Stimulated activated CD4-positive, alpha-beta T cell treated with anti-CD3 and anti-CD28 coated beads, Interleukin-1b, Interleukin-23, amount 100 ng/mL, for 48 hours (primary cell): ENCODE measurements at regions not wholly inside any gene's neighbourhood (a gene's known extent, or its start where the extent isn't known, plus 50 kb on each side); places are given as distances from the start of the nearest gene placed in this dataset.

Source experiments
- DNase-seq: peaks from one replicate; pipeline ENCODE4 v3.0.0-alpha.2; 2020

DNA sequence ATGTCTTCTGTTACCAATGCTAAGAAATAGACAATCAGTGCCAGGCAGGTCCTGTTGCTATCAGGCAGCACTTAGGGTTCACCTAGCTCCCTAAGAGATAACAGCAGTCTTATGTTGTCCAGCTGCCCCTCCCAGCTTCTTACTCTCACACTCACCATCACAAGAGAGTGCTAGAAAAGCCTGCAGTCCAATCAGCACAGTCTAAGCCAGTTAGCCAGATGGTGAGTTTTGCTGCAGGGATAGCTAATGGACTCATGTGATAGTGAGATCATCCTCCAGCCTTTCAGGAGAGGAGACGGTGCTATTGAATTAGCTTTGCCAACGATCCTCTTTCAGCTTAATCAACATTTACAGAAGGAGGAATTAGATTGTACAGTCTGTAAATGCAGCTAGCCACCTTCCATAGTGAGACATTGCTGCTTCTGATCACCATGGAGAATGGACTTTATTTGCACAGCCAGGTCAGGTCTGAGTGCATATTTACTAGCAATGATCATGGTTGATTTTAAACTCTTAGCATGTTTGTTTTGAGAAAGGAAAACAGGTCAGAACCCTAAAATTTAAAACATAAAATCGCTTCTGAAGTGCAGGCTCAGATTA is 438.3 kb downstream of the CENPC start:
- no peak for DNase-seq

DNA sequence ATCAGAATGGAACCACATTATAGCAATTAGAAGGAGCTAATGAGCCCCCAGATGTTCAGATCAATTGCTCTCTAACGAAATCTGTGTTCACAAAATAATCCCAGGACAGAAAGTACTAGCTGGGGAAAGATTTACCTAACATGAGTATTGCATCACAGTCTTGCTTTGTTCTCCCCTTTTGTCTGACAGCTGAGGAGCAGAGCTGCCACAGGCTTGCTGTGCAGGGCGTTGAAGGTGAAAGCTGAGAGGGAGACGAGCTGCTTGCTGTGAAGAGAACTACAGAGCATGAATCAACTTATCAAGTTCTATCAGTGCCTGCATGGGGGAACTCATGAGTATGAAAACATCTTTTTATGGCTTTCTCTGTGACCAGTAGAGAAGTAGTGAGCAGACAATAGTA is 441.2 kb downstream of the CENPC start:
- no peak for DNase-seq

DNA sequence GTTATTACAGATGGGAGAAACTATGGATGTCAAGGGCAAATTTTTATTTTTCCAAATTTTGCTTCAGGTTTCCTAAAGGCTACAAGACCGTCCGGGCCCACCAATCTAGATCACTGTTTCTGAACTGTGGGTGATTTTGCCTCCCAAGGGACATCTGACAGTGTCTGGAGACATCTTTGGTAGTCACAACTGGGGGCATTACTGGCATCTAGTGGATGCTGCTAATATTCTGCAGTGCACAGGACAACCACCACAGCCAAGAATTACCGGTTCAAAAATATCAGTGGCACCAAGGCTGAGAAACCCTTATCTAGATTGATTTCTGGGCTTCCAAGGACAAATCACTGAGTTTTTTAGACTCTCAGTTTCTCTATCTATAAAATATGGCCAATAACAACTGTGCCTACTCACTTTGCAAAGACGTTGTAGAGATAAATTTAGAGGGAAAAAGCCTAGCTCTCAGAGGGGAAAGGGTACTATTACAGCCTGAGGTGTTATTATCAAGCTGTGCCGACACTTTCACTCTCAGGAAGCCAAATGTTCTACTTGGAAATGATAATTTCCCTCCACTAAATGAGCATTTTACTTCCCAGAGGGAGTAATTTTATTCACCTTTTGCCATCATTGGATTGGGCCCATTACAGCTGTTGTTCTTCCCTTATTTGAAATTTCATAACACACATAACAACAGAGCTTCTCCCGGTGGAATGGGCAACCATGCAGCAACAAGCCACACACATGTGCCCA is 442.1 kb downstream of the CENPC start:
- DNase-seq, result no peak

DNA sequence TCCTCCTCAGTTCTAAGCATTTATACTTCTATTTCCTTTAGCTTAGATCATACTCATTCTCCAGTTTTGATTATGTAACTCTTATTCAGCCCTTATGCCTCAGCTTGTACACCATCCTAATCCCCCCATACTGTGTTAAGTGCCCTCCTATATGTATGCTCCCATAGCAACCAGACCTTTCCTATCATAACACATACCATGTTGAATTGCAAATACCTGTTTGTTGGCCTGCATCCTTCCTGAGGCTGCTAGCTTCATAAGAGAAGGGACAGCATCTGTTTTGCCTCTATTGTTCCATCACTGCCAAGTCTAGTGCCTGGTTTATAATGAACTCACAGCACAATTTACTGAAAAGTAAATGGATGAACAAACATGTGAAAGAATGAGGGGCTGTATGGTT is 443.7 kb downstream of the CENPC start:
- DNase-seq, result no peak

DNA sequence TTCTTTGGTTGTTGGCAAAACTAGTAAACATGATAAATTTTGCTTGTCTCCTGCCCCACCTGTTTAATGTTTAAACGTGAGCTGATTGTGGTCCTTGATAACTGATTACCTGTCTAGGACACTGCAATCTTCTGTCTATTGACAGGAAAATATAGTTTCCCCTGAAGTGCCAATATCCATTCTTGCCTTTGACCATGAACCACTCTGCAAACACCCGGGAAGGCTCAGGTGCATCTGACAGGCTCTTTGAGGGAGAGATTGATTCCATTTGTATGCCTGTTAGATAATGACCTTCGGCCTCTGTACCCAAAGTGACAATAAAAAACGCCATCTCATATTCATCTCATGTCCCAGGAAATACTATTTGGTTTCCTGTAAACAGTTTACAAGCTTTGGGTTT is 453.0 kb downstream of the CENPC start:
- no peak for DNase-seq

DNA sequence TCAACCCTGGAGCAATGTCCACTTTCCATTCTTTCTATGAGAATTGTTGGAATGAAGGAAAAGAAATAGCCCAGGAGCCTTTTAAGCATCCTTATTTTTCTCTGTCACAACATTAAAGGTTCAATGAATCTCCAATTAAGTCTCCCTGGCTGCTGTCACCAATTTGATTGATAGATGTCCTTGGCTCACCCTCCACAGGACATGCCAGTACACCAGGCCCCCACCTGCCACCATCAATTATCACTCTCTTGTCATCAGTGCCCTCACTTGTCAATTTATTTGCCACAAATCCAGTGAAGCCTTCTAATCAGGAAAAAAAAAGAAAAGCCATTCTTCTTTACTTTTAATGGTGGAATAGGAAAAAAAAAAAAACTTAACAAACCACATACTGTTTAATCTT is 453.6 kb downstream of the CENPC start:
- no peak for DNase-seq

- peak; percentile 20 for DNase-seq
Measured at GRCh38 chr4:67087897-67088296, 457.4 kb downstream of the CENPC start.

DNA sequence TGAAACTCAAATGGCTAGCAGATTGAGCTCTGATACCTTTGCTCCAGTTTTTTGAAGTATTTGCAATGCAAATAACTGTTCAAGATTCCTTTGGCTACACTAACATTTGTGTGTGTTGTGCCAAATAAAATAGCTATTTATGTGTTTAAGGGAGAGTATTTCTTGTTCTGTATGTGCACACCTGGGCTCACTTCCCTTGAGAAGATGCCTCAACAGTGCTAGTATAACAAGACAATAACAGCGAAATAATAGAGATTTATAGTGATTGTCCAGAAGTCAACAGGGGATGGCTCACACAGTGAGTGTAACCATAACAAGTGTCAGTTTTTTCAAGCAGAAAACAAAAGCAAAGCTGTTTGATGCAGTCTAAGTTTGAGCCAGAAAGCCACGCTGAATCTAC is 460.5 kb downstream of the CENPC start:
- no peak for DNase-seq

- DNase-seq, result no peak
Measured at GRCh38 chr4:67083496-67083895, 461.8 kb downstream of the CENPC start.

DNA sequence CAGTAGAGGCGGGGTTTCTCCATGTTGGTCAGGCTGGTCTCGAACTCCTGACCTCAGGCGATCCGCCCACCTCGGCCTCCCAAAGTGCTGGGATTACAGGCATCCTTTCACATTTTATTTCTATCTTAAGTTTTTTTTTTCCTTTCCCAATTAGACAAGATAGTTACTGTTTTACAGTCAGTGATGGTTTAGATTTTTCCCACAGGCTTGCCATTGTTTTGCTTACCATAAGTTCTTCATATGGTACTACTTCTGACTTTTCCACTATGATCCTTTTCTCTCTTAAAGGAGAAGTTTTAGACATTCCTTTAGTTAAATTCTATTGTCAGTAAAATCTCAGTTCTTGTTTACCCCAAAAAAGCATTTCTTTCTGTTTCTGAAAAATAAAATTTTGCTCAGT is 462.6 kb downstream of the CENPC start:
- DNase-seq, result no peak

DNA sequence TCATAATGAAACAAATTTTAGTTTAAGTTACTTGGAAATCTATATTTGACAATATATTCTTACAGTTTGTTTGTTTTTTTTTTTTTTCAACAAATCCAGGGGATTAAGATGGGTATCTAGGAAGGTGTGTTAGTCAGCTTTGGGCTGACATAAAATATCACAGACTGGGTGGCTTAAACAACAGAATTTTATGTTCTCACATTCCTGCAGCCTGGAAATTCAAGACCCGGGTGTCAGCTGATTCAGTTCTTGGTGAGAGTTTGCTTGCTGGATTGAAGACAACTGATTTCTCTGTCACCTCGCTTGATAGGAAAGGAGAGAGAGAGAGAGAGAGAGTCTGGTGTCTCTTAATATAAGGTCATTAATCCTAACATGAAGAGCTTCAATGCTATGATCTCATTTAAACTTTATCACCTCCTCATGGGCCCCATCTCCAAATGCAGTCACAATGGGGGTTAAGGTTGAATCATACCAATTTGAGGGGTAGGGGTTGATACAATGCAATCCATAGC is 465.2 kb downstream of the CENPC start:
- DNase-seq, result no peak

- DNase-seq, result no peak
Measured at GRCh38 chr4:67071641-67072040, 473.7 kb downstream of the CENPC start.

DNA sequence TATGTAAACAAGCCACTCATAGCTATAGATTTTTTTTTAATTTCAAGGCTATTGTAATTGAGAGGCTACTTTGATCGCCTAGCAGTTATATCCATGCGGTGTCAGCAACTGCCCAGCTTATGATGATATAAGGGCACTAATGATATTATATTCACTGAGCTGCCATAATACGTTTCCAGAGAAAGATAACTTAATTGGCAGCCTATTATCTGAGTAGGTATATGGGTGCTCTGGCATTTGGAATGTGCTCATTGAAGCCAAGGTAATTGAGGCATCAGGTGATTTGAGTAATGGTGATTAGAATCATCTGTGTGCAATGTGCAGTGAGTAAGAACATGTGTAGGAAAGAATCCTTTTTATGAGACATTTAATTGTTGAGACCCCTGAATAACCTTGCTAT is 490.0 kb downstream of the CENPC start:
- no peak for DNase-seq

DNA sequence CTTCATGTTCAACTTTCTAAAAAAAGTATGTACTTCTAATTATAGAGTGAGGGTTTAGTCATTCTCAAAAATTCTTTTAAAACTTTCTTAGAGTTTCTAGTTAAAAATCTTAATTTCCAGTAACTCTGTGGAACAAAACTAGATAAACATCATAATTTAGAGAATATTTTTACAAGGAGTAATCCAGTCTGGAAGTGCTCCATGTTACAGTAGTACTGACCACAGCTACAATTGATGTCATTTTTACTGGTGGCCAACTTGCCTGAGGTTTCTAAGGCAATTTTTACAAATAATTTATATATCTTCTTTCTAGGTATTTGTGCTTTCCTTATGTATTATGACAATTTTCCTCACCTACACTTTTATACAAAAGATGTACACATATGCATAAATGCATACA is 490.4 kb downstream of the CENPC start:
- no peak for DNase-seq

GRCh38 chr4:67052814-67053675 is 492.3 kb downstream of the CENPC start:
- no peak for DNase-seq

- DNase-seq, result no peak
Measured at GRCh38 chr4:67051000-67051789, 494.1 kb downstream of the CENPC start.

- no peak for DNase-seq
Measured at GRCh38 chr4:67049446-67049845, 495.9 kb downstream of the CENPC start.

GRCh38 chr4:67048530-67048929 is 496.8 kb downstream of the CENPC start:
- DNase-seq, result no peak

DNA sequence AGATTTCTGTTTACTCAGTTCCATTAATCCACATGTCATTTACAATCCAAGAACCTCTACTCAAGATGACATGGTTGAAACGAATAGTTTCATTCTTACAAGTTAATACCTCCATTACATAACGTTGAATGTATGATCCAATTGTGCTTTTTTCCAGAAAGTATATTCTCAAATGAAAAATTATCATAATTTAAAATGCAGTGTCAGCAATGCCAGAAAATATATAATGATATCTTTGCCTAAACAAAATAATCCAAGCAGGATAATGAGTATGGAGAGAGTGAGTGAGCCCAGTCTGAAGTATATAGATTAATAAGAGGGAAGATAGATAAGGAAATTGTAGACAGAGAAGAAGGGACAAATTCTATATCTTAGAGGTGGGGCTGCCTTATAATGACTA is 505.0 kb downstream of the CENPC start:
- DNase-seq, result no peak

DNA sequence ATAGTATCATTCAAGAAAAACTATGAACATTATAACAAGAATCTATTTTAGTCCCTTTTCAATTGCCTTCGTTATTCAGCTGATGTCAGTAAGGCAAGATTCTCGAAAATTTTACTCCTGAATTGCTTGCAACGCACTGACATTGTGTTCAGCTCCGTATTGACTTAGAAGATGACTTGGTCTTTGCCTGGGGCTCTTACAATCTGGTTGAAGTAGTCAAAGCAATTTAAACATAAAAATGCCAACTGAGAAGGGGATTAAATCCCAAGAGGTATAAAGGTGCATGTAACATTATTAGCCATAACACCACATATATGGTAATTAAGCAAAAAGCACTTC is 507.1 kb downstream of the CENPC start:
- DNase-seq, result no peak

DNA sequence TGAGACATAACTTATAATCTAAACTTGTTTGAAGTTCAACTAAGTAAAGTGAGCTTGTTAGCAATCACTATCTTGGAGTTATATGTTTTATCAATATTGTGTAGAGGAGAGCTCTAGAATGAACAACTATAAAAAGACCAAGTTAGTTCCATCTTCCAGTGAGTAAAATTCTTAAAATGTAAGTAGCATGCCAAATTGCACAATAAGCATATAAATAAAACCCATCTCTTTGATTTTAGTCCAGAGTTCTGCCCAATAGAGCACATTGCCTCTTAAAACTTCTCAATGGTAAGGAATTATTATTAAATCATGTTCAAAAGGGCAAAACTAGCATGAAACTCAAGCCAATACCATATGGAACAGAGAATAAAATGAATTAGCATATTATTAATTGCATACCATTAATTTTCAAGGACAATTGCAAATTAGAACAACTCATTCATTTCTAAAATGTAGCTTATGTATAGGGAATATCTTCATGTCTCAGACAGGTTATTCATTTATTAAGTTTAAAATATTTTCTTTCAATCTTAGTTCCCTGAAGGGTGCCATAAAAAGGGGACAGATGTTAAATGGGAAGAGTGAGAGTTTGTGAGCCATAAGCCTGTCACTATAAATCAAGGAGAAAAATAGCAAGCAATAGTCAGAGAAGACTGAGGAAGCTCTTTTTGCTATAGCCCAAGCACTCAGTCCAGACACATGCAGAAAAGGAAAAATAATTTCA is 507.6 kb downstream of the CENPC start:
- no peak for DNase-seq

DNA sequence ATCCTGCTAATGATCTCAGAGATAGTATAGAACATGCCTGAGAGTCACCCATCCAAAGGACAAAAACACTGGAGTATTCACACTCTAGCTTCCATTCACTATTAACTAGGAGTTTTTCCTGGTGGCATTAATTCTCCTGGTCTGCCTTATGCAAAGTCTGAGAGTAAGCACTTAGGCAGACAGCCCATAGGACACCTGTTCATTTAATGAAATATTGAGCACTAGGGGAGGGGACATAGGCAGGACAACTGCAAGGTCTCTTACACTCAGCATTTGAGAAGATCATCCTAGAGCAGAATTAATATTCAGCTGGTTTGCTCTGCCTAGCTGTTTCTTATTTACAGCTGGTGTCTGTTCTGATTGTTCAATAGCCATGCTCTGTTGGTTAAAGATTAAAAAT is 508.5 kb downstream of the CENPC start:
- no peak for DNase-seq
